Smooth muscle cell (in vitro differentiated cells): ENCODE measurements at regions not wholly inside any gene's neighbourhood (a gene's known extent, or its start where the extent isn't known, plus 50 kb on each side); places are given as distances from the start of the nearest gene placed in this dataset.
A peak's percentile ranks its signal among the peaks of the same experiment; 100 is the strongest.

Source experiments
- DNase-seq: peaks from one replicate; lab custom pipeline; 2025; ENCODE audit not compliant: unreplicated experiment; lab: John Stamatoyannopoulos, UW
- H2AFZ ChIP-seq: fragments of 200-600 bp; sonication (generic); 2 replicates; pipeline ENCODE4 v1.6.0; 2016; ENCODE audit warnings: antibody characterized with exemption, low read depth, mild to moderate bottlenecking
- H3F3A ChIP-seq: fragments of 200-600 bp; sonication (generic); 2 replicates; pipeline ENCODE4 v1.6.0; 2017; ENCODE audit warnings: antibody characterized with exemption, low read depth
- H3K27ac ChIP-seq: fragments of 200-600 bp; sonication (generic); 2 replicates; pipeline ENCODE4 v1.5.1; 2016; ENCODE audit warnings: low read depth, mild to moderate bottlenecking
- H3K27me3 ChIP-seq: fragments of 200-600 bp; sonication (generic); 2 replicates; pipeline ENCODE4 v1.6.1; 2016; ENCODE audit warnings: low read depth, mild to moderate bottlenecking
- H3K36me3 ChIP-seq: fragments of 200-600 bp; sonication (generic); 2 replicates; pipeline ENCODE4 v1.5.1; 2016; ENCODE audit warnings: low read depth
- H3K4me1 ChIP-seq: fragments of 200-600 bp; sonication (generic); 2 replicates; pipeline ENCODE4 v1.5.1; 2016; ENCODE audit warnings: low read depth
- H3K4me2 ChIP-seq: fragments of 200-600 bp; sonication (generic); 2 replicates; pipeline ENCODE4 v1.6.0; 2016; ENCODE audit warnings: mild to moderate bottlenecking
- H3K4me3 ChIP-seq: fragments of 200-600 bp; sonication (generic); 2 replicates; pipeline ENCODE4 v1.5.1; 2016; ENCODE audit warnings: mild to moderate bottlenecking
- H3K79me2 ChIP-seq: fragments of 200-600 bp; sonication (generic); 2 replicates; pipeline ENCODE4 v1.6.0; 2016; ENCODE audit warnings: low read depth, mild to moderate bottlenecking
- H3K9ac ChIP-seq: fragments of 200-600 bp; sonication (generic); 2 replicates; pipeline ENCODE4 v1.6.0; 2016; ENCODE audit warnings: low read depth
- H3K9me3 ChIP-seq: fragments of 200-600 bp; sonication (generic); replicated peaks from 2 replicates; pipeline ENCODE4 v1.5.1; 2016; ENCODE audit warnings: low read depth
- H4K20me1 ChIP-seq: fragments of 200-600 bp; sonication (generic); 2 replicates; pipeline ENCODE4 v1.6.0; 2016; ENCODE audit warnings: low read depth
- WGBS: methylation state at CpG from one replicate; pipeline ENCODE4 v1.1.7; 2016; ENCODE audit warnings: low lambda C conversion rate; 5-methylcytosine and 5-hydroxymethylcytosine counted together
- TF ChIP-seq, protein P1 (sequence below): fragments of 200-600 bp; sonication (generic); IDR thresholded peaks from 2 replicates; pipeline ENCODE4 v1.5.1; 2017; ENCODE audit warnings: borderline replicate concordance, mild to moderate bottlenecking, antibody characterized with exemption; ENCODE audit not compliant: insufficient read depth, poor library complexity, severe bottlenecking

DNA sequence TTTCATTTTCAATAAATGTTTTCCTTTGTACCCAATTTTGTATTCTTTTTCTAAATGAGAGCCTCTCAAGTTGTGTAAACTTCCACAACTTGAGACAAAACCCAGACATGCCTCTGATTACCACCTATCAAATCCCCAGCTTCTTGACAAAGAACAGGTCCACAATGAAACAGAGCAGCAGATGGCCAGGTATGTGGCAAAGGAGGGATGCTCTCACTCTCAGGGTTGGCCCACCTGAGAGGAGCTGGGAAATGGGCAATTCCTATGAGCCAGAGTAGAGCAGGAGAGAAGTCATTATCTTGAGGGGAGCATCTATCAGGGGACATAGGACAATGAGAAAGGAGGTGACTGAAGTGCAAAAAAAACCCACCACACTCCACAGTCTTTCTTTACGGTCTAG is 273.5 kb upstream of the FAM241A start:
- no peak overlapping the region for H3K27ac ChIP-seq
- H3K9me3 ChIP-seq, result no peaks in the 10 kb centered on the region
- no peaks in the 10 kb centered on the region for H3K79me2 ChIP-seq
- no peaks in the 10 kb centered on the region for H4K20me1 ChIP-seq
- no peaks in the 10 kb centered on the region for H3K4me1 ChIP-seq
- no peaks in the 10 kb centered on the region for H3K36me3 ChIP-seq
- H3K27me3 ChIP-seq, result no peaks in the 10 kb centered on the region
- no peak overlapping the region for H3K4me2 ChIP-seq
- H3F3A ChIP-seq, result no peaks in the 10 kb centered on the region
- DNase-seq, result no peak
- H2AFZ ChIP-seq, result no peak overlapping the region
- WGBS, result 63% methylated on average over 1 of the region's 1 CpG
- no peak overlapping the region for H3K9ac ChIP-seq
- H3K4me3 ChIP-seq, result no peak overlapping the region
- TF ChIP-seq, protein P1, sequence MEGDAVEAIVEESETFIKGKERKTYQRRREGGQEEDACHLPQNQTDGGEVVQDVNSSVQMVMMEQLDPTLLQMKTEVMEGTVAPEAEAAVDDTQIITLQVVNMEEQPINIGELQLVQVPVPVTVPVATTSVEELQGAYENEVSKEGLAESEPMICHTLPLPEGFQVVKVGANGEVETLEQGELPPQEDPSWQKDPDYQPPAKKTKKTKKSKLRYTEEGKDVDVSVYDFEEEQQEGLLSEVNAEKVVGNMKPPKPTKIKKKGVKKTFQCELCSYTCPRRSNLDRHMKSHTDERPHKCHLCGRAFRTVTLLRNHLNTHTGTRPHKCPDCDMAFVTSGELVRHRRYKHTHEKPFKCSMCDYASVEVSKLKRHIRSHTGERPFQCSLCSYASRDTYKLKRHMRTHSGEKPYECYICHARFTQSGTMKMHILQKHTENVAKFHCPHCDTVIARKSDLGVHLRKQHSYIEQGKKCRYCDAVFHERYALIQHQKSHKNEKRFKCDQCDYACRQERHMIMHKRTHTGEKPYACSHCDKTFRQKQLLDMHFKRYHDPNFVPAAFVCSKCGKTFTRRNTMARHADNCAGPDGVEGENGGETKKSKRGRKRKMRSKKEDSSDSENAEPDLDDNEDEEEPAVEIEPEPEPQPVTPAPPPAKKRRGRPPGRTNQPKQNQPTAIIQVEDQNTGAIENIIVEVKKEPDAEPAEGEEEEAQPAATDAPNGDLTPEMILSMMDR, result no peak

DNA sequence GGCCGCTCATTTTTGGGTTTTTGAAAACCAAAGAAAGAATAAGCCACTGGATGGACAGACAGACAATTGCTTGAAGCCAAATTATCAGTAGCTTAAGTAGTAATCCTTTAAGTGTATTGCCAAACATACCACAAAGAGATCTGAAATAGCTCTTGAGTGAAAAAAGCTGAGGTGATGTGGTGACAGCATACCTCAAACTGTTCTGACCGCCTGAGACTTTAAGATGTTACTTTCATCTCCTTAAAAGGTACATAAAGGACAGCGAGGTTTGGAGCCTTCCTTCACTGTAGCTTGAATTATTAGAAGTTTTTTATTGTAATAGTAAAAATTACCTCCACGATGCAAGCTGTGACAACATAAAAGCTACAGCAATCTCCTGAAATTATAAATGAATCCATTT is 271.5 kb upstream of the FAM241A start:
- no peaks in the 10 kb centered on the region for H3K9me3 ChIP-seq
- no peak overlapping the region for H3K4me3 ChIP-seq
- H3K27me3 ChIP-seq, result no peaks in the 10 kb centered on the region
- no peak overlapping the region for H3K9ac ChIP-seq
- H4K20me1 ChIP-seq, result no peaks in the 10 kb centered on the region
- peak overlapping the region; percentile 8 for H3K4me2 ChIP-seq
- WGBS, result 62% methylated on average over 4 of the region's 4 CpGs
- H3K79me2 ChIP-seq, result no peaks in the 10 kb centered on the region
- H3F3A ChIP-seq, result no peaks in the 10 kb centered on the region
- H3K4me1 ChIP-seq, result no peaks in the 10 kb centered on the region
- TF ChIP-seq, protein P1, result no peak
- DNase-seq, result no peak
- no peaks in the 10 kb centered on the region for H3K36me3 ChIP-seq
- no peak overlapping the region for H3K27ac ChIP-seq
- H2AFZ ChIP-seq, result no peak overlapping the region

DNA sequence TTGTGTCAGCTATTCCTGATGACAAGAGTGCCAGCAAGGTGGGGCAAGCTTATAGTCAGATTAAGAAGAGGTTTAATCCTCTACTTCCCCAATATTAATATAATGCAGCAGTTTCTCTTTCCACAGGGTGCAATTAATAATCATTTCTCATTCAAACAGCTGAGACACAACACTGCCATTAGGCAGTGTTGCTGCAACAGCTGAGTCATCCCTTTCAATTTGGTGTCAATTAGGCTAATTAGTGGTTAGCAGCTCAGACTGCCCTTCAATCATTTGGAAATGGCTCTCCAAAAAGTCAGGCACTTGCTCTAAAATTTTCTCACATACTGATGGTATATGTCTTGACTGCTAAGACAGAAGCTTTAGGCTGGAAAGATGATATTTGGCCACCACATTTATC is 265.7 kb upstream of the FAM241A start:
- Histone ChIP-seq H4K20me1 (no peaks in the 10 kb centered on the region), H3K4me1 (peaks cover 24% of the 10 kb centered on the region), H3K4me2 (peak overlapping the region; percentile 21), H3K36me3 (no peaks in the 10 kb centered on the region), H3K4me3 (no peak overlapping the region), H3K79me2 (no peaks in the 10 kb centered on the region), H3F3A (peaks cover 7% of the 10 kb centered on the region), H3K9me3 (no peaks in the 10 kb centered on the region), H3K27ac (no peak overlapping the region), H2AFZ (no peak overlapping the region), H3K27me3 (no peaks in the 10 kb centered on the region), H3K9ac (no peak overlapping the region)
- no peak for DNase-seq
- TF ChIP-seq, protein P1, result no peak

DNA sequence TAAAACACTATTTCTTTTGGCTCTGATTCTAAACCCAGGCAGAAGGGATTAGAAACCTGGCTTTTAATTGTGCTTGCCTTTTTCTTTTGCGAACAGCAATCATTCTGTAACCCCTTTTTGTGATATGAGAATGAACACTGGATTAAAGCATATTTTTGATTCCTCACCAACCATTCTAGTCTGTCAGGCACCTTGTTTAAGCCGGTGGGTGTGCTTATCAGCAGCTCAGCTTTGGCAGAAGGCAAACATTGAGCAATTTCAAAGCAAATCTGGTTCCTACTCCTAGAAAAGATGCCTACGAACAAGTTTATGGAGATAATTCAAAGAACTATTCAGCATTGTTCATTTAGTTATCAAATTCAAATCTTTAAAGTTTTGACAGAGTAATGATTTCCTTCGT is 265.1 kb upstream of the FAM241A start:
- H2AFZ ChIP-seq, result no peak overlapping the region
- DNase-seq, result no peak
- no peak overlapping the region for H3K27ac ChIP-seq
- peaks cover 24% of the 10 kb centered on the region for H3K4me1 ChIP-seq
- no peaks in the 10 kb centered on the region for H3K27me3 ChIP-seq
- peak overlapping the region; percentile 21 for H3K4me2 ChIP-seq
- no peak overlapping the region for H3K4me3 ChIP-seq
- no peaks in the 10 kb centered on the region for H3K36me3 ChIP-seq
- H4K20me1 ChIP-seq, result no peaks in the 10 kb centered on the region
- H3K9me3 ChIP-seq, result no peaks in the 10 kb centered on the region
- peaks cover 7% of the 10 kb centered on the region for H3F3A ChIP-seq
- TF ChIP-seq, protein P1, result no peak
- no peaks in the 10 kb centered on the region for H3K79me2 ChIP-seq
- WGBS, result 31% methylated on average over 4 of the region's 4 CpGs
- H3K9ac ChIP-seq, result no peak overlapping the region
